H1 (cell line): ENCODE measurements at regions not wholly inside any gene's neighbourhood (a gene's known extent, or its start where the extent isn't known, plus 50 kb on each side); places are given as distances from the start of the nearest gene placed in this dataset.

Experiments
- ASH2L ChIP-seq: fragments of 200-600, 300-600 bp; sonication (generic); IDR thresholded peaks from one replicate; pipeline ENCODE4 v1.7.1; 2017; ENCODE audit warnings: low read length
- CHD2 ChIP-seq: IDR thresholded peaks from 2 replicates; pipeline ENCODE4 v1.6.1; 2012; ENCODE audit warnings: low read length, improper control_type of control experiment
- JUN ChIP-seq: IDR thresholded peaks from 2 replicates; pipeline ENCODE4 v1.6.1; 2011; ENCODE audit warnings: low read depth, mild to moderate bottlenecking, improper control_type of control experiment, low read length
- POLR2A ChIP-seq, 2 experiments: IDR thresholded peaks; 1 replicate in 1 of 2; 2 replicates in 1 of 2; pipeline ENCODE4 v1.6.1; 2011; ENCODE audit warnings: low read depth in 2 of 2, low read length in 2 of 2, mild to moderate bottlenecking in 2 of 2; ENCODE audit errors: control extremely low read depth in 1 of 2
- SIN3A ChIP-seq, 2 experiments: IDR thresholded peaks in 1 of 2; conservative IDR thresholded peaks in 1 of 2; 2 replicates each; pipeline ENCODE4 v1.6.1; 2011 to 2012; ENCODE audit warnings: low read length in 2 of 2, improper control_type of control experiment in 1 of 2, low read depth in 1 of 2, mild to moderate bottlenecking in 1 of 2
- TEAD4 ChIP-seq: IDR thresholded peaks from 2 replicates; pipeline ENCODE4 v1.6.1; 2012; ENCODE audit warnings: low read depth, low read length, inconsistent platforms, mixed read lengths
- TF ChIP-seq, protein P1 (sequence below): IDR thresholded peaks from 2 replicates; pipeline ENCODE4 v1.6.1; 2012; ENCODE audit warnings: inconsistent platforms

DNA sequence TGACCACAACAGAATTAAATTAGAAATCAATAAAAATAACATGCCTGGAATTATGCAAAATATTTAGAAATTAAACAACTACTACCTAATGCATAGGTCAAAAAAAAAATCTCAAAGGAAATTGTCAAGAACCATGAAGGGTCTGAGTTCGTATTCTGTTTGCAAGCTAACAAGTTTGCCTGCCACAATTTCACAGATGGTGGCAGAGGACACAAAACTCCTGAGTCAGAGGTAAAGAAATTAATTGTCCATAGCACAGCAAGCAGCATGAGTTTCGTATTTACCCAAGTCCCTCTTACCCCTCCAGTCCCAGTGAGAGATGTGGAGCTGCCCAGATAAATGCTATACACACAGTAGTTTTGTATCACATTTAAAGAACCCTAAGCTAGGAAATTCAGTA, 675.9 kb downstream of the UQCRFS1 start (continued):
- TF ChIP-seq CHD2, result no peak
- TF ChIP-seq POLR2A (IDR thresholded peaks at IDR 0.05; ENCODE audit: control extremely low read depth in 1 of 2, low read depth in 2 of 2, low read length in 2 of 2), result no peak
- TF ChIP-seq ASH2L, result no peak
- TF ChIP-seq SIN3A (conservative IDR thresholded peaks at IDR 0.05 in 1 of 2, IDR thresholded peaks at IDR 0.05 in 1 of 2; ENCODE audit: low read depth in 1 of 2, low read length in 2 of 2), result no peak
- TF ChIP-seq JUN, result no peak
- TF ChIP-seq, protein P1, sequence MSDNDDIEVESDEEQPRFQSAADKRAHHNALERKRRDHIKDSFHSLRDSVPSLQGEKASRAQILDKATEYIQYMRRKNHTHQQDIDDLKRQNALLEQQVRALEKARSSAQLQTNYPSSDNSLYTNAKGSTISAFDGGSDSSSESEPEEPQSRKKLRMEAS, result no peak
- TF ChIP-seq TEAD4, result no peak
